ENCODE measurements at regions not wholly inside any gene's neighbourhood (a gene's known extent, or its start where the extent isn't known, plus 50 kb on each side); places are given as distances from the start of the nearest gene placed in this dataset.
"Not testable (repeated sequence)": the region's sequence is repeated elsewhere in the genome, so short reads cannot be mapped to it uniquely, and the experiment has no call there.

DNA sequence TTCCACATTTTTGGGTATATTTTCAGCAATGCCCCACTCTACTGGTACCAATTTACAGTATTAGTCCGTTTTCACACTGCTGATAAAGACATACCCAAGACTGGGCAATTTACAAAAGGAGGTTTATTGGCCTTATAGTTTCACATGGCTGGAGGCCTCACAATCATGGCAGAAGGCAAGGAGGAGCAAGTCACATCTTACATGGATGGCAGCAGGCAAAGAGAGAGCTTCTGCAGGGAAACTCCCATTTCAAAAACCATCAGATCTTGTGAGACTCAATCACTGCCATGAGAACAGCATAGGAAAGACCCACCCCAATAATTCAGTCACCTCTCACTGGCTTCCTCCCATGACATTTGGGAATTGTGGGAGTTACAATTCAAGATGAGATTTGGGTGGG is 722.9 kb downstream of the NTRK3 start:
- DNase-seq (ENCODE audit: low spot score), result not testable (repeated sequence)

DNA sequence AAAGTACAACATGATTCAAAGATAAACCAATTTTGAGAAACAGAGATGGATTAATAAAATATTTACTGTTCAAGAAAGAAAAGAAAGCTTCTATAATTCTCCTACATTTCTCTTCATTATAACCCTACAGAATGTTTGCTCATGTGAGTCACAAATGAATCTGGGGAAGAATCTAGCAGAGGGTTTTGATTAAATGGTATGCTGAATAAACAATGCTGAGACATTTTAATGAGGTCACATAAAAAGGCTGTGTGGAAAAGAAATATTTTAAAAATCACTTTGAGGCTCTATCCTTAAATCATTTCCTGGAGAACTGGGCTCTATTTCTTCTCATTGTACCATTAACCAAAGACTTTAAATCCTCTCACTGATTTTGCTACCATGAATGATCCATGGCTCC is 727.7 kb downstream of the NTRK3 start:
- DNase-seq (ENCODE audit: low spot score), result no peak

DNA sequence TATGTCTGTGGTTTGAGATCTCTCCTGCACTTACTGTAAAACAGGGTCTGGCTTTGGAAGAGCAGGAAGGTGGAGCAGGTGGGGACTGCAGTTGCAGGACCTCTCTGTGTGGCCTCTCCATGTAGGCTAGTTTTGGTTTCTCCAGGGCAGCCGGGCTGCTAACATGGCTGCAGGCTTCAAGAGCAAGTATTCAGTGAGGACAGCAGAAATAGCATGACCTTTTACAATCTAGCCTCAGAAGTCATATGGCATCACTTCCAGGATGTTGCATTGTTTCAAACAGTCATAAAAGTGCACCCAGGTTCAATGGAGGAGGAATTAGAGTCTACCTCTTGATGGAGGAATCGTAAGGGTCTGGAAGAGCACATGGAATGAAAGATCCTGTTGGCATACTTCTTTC is 728.7 kb downstream of the NTRK3 start:
- DNase-seq (ENCODE audit: low spot score), result no peak

DNA sequence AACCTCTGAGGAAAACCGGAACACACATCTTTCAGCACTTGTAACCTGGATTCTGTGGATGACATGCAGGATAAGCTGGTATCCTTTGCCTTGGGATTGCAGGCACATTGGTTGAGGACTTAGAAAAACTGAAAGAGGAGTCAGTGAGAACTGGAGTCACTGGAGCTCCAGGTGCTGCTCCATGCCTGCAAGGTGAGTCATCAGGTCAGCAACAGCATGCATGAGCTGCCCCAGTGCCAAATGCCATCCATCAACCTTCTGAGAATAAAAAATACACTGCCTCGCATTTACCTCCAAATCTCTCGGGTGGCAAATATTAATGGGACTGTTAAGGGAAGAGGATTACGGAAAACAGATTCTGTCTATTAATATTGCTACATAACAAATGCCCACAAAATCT is 729.1 kb downstream of the NTRK3 start:
- DNase-seq (ENCODE audit: low spot score), result no peak

DNA sequence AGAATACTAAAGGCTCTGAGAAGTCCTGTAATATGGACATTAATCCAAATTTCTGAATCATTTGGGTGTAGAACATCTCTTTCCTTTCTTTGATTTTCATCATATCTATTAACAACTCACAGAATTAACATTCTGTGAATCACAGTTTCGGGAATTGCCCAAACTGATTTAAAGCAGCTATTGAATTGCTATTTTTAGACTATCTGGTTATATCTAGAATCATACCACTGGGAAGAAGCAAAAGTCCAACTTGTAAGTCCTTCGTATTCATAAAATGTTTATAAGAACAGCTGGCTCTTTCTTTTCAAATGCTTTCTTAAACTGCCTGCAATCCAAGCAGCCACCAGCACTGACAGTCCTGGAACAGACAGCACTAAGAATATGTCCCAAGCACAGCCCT is 733.0 kb downstream of the NTRK3 start:
- DNase-seq (ENCODE audit: low spot score), result no peak

DNA sequence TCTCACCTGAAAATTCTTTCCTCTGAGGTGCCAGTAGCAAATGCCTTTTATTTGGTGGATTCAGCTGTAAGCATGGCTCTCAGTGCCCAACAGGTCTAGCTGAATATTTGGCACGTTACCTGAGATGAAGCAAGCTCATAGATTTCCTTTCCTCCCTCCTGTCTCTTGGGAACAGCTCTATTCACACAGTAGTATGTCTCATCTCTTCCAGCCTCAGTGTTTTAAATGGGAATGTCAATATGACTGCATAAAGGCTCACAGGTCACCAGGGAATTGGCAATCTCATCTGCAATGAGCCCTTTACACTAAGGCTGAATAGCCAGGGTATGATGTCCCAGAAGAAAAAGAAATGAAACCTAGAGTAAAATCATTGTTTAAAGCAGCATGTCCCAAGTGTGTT is 733.5 kb downstream of the NTRK3 start:
- no peak for DNase-seq (ENCODE audit: low spot score)

DNA sequence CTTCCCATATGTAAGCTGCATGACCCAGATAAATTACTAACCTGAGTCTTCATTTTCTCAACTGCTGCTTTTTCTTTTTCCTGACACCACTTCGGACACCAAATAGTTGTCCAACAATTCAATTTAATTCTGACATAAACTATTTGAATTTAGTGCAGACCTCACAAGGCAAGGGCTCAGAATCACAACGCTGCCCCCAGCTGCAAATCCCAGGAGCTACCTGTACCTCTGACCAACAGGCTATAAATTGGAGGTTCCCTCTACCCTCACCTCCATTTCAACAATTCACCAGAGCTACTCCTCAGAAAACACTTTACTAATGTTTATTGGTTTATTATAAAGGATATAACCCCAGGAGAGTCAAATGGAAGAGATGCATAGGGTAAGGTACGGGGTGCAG is 737.6 kb downstream of the NTRK3 start:
- DNase-seq (ENCODE audit: low spot score), result no peak

DNA sequence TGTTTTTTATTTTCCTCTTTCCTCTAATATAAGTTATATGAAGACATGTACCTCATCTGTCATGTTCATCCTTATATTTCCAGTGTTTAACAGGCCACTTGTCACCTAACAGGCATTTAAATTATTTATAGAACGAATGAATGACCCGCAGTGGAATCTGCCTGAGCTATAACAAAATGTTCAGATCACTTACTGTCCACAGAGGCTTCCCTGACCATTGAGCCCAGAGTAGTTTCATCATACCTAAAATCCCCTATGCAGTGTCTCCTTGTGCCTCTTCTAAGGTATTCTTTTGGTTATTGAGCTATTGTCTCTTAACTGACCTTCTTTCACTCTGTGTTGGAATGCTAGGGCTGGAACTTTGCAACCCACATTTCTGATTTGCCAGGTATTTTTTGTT is 748.5 kb downstream of the NTRK3 start:
- DNase-seq (ENCODE audit: low spot score), result no peak

DNA sequence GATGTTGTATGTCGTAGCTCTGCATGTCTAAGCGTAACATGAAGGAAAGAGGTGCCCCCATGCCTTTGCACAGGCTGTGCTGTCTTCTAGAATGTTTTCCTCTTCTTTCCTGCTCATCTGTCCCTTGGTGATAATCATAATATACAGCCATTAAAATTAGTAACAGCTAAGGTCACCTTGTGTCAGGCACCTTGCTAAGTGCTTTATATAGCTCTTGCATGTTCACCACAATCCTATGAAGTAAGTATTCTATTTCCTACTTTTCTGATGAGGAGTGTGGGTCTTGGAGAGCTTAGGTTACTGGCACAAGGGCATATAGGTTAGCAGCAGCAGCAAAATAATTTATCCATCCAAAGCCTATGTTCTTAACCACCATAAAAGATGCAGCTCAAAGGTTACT is 754.4 kb downstream of the NTRK3 start:
- no peak for DNase-seq (ENCODE audit: low spot score)

DNA sequence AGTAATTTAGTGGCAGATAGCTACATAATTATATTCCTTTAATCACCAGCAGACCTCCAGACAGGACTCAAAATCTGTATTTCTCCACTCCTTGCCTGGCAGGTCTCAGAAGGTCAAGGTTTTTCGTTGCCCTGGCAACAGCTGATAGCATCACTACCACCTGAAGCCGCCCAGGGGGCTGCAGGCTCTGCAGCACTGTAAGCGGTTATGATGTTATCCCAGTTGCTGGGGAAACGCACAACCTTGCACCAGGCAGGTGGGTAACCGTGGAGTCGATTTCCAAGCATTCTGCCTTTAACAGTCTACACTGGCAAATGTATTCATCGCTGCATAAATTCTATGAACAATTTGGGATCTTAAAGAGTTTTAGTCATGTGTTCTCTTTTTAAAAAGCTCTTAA is 756.3 kb downstream of the NTRK3 start:
- DNase-seq (ENCODE audit: low spot score), result peak; percentile 3

DNA sequence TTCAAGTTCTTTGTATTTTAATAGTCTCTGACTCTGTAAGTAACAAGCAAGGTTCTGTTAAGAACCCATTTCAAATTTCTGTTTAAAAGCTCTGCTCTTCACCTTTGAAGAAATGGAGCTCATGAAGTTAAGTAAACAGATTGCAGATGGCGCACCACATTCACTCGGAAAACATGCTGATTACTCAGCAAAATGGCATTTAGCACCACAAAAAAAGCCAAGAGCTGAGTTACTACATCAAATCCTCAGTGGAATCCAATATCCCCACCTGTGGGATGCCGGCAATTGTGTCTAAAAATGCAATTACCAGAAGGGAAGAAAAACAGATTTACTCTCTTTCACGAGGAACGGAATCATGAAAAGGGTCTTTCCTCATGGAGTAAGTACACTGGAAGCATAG is 758.0 kb downstream of the NTRK3 start:
- DNase-seq (ENCODE audit: low spot score), result no peak

DNA sequence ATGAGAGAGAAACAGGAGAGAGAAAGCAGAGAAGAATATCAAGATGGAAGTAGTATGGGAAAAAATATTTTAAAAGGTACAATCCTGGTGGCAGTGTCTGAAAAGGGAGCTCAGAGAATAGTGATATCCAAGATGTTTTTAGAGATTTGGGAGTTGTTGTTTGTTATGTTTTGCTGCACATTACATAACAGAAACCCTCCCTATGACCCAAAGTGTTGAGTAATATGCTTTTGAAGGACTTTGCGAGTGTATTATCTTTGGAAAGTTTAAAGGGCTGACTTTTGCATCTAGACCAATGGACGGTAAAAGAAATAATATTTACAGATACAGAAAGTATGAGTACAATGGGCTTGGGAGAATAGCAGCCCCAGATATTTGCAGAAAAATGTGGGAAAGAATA is 759.7 kb downstream of the NTRK3 start:
- DNase-seq (ENCODE audit: low spot score), result no peak

DNA sequence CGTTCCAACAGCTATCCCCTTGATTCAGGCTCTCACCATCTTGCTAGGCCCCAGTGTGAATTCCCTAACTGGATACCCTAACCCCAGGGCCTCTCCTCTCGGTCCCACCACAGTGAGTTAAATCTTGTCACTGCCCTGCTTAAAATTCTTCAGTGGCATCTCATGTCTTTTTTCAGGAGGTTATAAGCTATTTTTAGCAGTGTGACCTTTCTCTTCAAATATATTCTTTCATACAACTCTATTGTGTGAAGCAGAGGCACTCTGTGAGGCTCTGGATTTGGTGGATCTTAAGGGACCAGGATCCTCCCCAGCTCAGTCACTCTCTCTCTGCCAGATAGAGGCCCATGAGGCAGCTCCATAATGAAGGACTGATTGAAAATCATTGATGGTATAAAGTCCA is 760.4 kb downstream of the NTRK3 start:
- no peak for DNase-seq (ENCODE audit: low spot score)

DNA sequence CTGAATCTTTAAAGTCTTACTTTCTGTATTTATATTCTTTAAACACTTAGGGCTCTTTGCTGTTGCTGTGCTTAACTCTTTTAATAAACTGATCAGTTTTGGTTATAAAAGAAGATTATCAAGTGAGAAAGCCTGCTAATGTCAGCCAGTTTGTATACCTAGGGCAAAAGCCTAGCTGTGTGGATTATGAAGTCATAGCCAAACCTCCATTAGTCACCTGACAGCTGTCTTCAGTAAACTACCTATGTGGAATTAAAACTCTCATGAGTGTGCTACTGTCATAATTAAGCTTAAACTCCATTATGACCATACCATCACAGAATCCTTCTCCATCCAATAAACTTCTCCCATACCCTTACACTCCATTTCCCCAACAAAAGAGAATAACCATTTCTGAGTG is 762.7 kb downstream of the NTRK3 start:
- no peak for DNase-seq (ENCODE audit: low spot score)

DNA sequence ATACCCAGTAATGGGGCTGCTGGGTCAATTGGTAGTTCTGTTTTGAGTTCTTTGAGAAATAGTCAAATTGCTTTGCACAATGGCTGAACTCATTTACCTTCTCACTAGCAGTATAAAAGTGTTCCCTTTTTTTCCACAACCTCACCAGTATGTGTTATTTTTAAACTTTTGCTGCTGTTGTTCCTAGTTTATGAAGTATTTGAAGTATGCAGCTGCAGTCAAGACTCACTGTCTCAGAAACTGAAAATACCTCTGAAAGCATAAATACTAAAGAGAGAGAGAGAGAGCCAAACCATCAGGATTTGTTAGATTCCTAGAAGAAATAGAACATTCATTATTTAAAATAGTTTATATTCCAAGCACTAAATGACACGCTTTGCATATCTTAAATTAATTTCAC is 764.2 kb downstream of the NTRK3 start:
- no peak for DNase-seq (ENCODE audit: low spot score)

DNA sequence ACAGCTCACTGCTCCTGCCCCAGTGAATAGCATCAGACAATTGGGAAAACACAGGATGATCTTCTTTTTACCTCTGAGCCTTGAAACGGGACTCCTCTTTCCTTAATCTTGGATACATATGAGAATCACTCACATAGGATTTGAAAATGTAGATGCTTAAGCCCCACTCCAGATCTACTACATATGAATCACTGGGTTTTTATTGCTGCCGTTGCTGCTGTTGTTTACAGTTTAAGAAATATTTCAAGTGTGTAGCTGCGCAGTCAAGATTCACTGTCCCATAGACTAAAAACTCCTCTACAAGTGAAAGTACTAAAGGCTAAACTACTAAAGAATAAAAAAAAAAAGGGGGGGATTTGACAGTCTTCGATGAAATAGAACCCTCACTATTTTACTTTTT is 765.9 kb downstream of the NTRK3 start:
- no peak for DNase-seq (ENCODE audit: low spot score)

DNA sequence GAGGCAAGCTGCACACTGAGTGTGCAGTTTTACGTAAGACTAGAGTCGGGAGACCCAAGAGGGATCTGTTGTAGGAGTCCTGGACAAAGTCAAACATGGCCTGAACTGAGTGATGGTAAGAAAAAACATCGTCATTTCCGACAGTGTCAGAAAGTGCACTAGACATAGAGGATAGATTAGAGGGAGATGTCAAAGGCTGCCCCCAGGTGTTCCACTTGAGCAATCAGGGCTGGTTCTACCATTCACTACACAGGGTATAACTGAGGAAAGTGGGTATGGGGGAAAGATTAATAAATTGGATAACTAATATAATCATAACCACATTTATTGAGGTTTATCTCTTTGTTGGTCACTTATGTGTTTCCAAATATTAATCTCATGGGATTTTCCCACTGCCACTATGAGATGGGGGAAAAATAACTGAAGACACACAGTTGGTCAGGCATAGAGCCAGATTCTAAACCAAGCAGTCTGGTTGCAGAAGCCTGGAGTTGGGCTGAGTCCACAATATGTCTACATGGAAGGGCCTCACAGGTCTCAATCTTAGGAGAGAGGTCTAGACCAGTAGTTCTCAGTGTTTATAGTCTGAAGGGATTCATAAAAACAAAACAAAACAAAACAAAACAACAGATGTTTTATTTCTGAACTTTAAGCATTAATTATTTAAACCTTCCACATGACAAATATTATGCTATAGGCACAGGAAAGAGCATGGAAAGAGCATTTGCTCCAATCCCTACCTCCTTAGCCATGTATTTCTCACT is 766.5 kb downstream of the NTRK3 start:
- no peak for DNase-seq (ENCODE audit: low spot score)

DNA sequence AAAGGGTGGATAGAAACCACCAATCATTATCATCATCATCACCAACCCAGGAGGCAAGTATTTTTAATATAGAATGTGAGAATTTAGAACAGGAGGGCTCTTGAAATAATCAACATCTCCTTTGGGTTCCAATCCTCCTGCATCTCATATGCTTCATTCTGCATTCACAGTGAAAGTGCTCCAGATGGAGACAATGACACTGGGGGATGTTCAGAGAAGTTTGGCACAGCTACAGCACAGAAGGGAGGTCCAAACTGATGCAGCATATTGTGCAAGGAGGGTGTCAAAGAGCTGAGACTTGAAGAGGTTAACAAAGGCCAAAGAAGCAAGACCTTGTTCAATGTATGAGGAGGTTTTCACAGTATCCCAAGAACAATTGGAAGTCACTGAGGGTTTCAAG is 767.1 kb downstream of the NTRK3 start:
- no peak for DNase-seq (ENCODE audit: low spot score)

DNA sequence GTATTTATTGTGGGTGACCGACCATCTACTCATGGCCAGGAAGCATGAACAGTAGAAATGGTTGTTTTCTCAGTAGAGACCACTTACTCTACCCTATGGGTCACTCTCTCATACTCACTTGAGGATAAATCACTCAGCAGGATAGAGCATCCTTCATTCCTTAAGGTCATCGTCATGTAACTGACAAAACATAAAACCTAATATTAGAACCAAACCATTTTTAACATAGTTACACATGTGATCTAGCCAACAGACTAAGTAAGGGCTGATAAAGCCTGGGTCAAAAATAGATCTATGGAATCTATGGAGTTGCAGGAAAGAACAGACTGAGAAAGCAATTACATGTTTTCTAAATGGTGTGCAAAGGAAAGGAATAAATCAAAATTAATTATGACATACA is 769.1 kb downstream of the NTRK3 start:
- no peak for DNase-seq (ENCODE audit: low spot score)

DNA sequence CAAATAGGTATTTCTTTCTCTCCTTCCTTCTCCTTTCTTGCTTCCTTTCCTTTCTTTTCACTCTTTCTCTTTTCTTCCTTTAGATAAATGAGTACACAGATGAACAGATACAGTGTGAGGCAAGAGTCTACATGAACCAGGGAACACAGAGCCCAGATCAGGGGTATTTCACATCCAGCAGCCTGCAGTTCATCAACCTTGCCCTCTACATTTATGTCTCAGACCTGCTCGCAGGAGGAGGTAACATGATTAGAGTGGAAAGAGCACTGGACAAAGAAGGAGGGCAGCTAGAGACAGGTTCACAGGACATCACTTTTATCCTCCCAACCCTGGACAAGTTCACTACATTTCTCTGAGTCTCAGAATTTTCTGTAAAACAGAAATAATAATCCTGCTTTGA is 773.1 kb downstream of the NTRK3 start:
- DNase-seq (ENCODE audit: low spot score), result no peak

DNA sequence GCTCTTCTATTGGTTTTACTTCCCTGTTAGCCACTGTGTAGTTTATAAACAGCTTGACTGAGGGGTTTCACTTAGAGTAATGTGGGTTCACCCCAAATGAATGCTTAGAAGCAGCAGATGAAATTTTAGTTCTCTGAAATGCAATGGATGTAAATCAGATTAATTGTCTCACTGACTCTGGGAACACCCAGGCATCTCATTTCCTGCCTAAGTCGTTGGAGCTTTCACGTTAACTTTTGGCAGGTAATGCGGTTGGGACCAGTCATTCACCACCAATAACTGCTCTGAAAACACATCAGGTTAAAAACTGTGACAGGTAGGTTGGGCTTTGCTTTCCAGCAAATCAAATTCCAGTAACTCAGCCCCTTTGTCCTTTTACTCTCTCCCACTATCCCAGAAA is 775.4 kb downstream of the NTRK3 start:
- no peak for DNase-seq (ENCODE audit: low spot score)

DNA sequence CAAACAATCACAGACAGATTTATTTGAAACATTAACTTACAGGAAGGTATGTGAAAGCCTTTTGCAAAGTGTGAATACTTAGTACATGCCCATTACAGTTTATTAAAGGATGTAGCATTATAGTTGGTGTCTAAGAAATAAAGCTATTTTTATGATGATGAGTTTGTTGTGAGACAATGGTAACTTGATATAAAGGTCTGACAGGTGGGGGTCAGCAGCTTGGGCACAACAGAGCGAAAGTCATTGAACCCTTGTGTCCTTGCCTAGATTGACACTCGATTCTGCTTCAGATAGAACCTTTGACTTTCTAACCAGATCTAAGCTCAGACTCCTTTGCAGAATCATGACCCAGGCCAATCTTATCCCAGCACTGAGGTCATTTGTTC is 777.9 kb downstream of the NTRK3 start:
- no peak for DNase-seq (ENCODE audit: low spot score)

DNA sequence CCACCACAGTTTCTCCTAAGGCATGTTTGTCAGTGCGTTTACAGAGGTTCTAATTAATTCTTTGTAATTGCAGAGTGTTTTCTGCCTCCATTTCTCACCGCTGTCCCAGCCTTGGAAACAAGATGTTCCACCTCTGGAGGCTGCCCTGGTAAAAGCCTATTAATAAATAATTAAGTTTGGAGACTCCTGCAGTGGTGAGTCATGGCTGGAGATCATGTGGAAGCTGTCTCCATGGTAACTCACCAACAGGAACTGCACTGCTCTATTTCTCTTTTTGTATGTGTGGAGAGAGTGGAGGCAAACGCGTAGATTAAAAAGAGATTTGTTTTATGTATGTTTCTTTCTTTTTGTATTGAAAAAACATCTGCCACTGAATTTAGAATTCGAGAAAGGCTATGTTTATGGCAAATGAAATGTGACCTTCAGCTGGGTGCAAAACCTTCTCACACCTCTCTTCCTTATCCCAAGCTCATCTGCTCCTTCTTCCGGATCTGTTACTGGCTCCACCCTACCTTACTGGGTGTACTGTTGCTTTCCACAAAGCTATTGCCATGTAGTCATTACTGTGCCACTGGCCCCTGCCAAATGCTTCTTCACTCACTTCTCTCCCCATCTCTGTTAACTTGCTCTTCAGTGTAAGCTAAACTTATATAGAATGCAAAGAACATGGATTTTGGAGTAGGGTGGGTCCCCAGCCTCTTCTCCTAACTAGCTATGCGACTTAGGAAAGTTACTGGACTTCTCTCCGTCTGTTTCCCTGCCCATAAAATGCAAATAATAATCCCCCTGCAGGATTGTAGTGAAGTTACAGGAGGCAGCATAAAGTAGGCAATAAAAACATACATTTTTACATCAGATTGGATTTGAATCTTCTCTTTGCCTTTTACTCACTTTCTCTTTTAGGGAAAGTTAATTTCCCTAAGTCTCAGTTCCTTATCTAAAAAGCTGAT is 778.5 kb downstream of the NTRK3 start:
- no peak for DNase-seq (ENCODE audit: low spot score)

DNA sequence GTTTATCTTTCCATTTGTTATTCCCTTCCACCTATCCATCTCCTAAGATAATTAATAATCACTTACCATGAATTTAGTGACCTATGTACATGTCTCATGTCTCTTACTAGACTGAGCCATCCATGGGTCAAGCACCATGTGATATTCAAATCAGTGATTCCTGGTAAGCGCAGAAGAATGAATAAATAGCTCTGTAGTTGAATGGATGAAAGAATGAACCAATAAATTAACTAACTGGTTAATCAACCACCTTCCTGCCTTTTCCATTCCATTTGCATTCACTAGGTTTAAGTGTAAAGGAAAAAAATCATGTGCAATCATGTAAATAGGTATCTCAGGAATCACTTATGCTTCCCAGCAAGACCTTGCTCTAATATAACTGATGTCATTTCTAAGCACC is 779.5 kb downstream of the NTRK3 start:
- no peak for DNase-seq (ENCODE audit: low spot score)
